Mesenchymal stem cell (in vitro differentiated cells and primary cell): ENCODE measurements at regions not wholly inside any gene's neighbourhood (a gene's known extent, or its start where the extent isn't known, plus 50 kb on each side); places are given as distances from the start of the nearest gene placed in this dataset.
A peak's percentile ranks its signal among the peaks of the same experiment; 100 is the strongest.

Source experiments
- DNase-seq: peaks from one replicate; pipeline ENCODE4 v3.0.0-alpha.2; 2013
- H2AFZ ChIP-seq: one replicate; pipeline ENCODE4 v1.6.1; 2013; ENCODE audit warnings: low read depth, mild to moderate bottlenecking, control low read depth, inconsistent platforms, low read length, moderate library complexity
- H2AK5ac ChIP-seq: 2 replicates; pipeline ENCODE4 v1.6.1; 2013; ENCODE audit warnings: low read length, moderate library complexity, mild to moderate bottlenecking, inconsistent platforms; ENCODE audit not compliant: severe bottlenecking
- H2BK120ac ChIP-seq: one replicate; pipeline ENCODE4 v1.6.1; 2013; ENCODE audit warnings: low read depth, mild to moderate bottlenecking, inconsistent platforms, low read length, moderate library complexity
- H2BK12ac ChIP-seq, 2 experiments: one replicate each; pipeline ENCODE4 v1.6.1; 2013; ENCODE audit warnings: inconsistent platforms in 2 of 2, low read length in 2 of 2, mild to moderate bottlenecking in 2 of 2, moderate library complexity in 2 of 2, control low read depth in 1 of 2
- H2BK15ac ChIP-seq: one replicate; pipeline ENCODE4 v1.6.1; 2013; ENCODE audit warnings: mild to moderate bottlenecking, low read depth, inconsistent platforms; ENCODE audit not compliant: poor library complexity, severe bottlenecking
- H2BK5ac ChIP-seq: 2 replicates; pipeline ENCODE4 v1.6.1; 2013; ENCODE audit warnings: low read depth, mild to moderate bottlenecking, low read length, control low read depth, inconsistent platforms; ENCODE audit not compliant: poor library complexity, severe bottlenecking
- H3K14ac ChIP-seq, 2 experiments: one replicate each; pipeline ENCODE4 v1.6.1; 2013; ENCODE audit warnings: inconsistent platforms in 2 of 2, low read length in 2 of 2, control low read depth in 1 of 2, mild to moderate bottlenecking in 1 of 2, moderate library complexity in 1 of 2
- H3K18ac ChIP-seq, 2 experiments: one replicate each; pipeline ENCODE4 v1.6.1; 2013; ENCODE audit warnings: inconsistent platforms in 2 of 2, low read length in 2 of 2, control low read depth in 1 of 2, low read depth in 1 of 2, mild to moderate bottlenecking in 1 of 2
- H3K23ac ChIP-seq, 2 experiments: one replicate each; pipeline ENCODE4 v1.6.1; 2013; ENCODE audit warnings: inconsistent platforms in 2 of 2, low read length in 2 of 2, mild to moderate bottlenecking in 2 of 2, moderate library complexity in 2 of 2, control low read depth in 1 of 2
- H3K27ac ChIP-seq: 2 replicates; pipeline ENCODE4 v1.5.1; 2013; ENCODE audit warnings: mild to moderate bottlenecking, moderate library complexity, low read length, control low read depth, inconsistent platforms; ENCODE audit not compliant: poor library complexity, severe bottlenecking
- H3K27me3 ChIP-seq, 2 experiments: 2 replicates each; pipeline versions ENCODE4 v1.6.1 to v1.7.0; 2013; ENCODE audit warnings: low read length in 2 of 2, mild to moderate bottlenecking in 2 of 2, moderate library complexity in 2 of 2, control low read depth in 1 of 2, inconsistent platforms in 1 of 2; ENCODE audit not compliant: control insufficient read depth in 1 of 2, insufficient read depth in 1 of 2
- H3K36me3 ChIP-seq, 2 experiments: 2 replicates each; pipeline versions ENCODE4 v1.6.1 to v1.7.0; 2013; ENCODE audit warnings: low read length in 2 of 2, control low read depth in 1 of 2, inconsistent platforms in 1 of 2, low read depth in 1 of 2, mild to moderate bottlenecking in 1 of 2; ENCODE audit not compliant: insufficient read depth in 2 of 2, control insufficient read depth in 1 of 2
- H3K4ac ChIP-seq, 2 experiments: one replicate each; pipeline ENCODE4 v1.6.1; 2013; ENCODE audit warnings: inconsistent platforms in 2 of 2, low read length in 2 of 2, mild to moderate bottlenecking in 2 of 2, moderate library complexity in 2 of 2, control low read depth in 1 of 2, low read depth in 1 of 2
- H3K4me1 ChIP-seq: 2 replicates; pipeline ENCODE4 v1.6.1; 2013; ENCODE audit warnings: low read depth, low read length, control low read depth; ENCODE audit not compliant: control insufficient read depth, insufficient read depth
- H3K4me2 ChIP-seq: 2 replicates; pipeline ENCODE4 v1.6.1; 2013; ENCODE audit warnings: low read length, mild to moderate bottlenecking, inconsistent platforms; ENCODE audit not compliant: poor library complexity, severe bottlenecking
- H3K4me3 ChIP-seq, 2 experiments: 2 replicates each; pipeline versions ENCODE4 v1.5.1 to v1.7.0; 2013; ENCODE audit warnings: low read length in 2 of 2, mild to moderate bottlenecking in 2 of 2, control low read depth in 1 of 2, low read depth in 1 of 2; ENCODE audit not compliant: insufficient read depth in 1 of 2
- H3K79me1 ChIP-seq: replicated peaks from 2 replicates; pipeline ENCODE4 v1.6.1; 2013; ENCODE audit warnings: mild to moderate bottlenecking, control low read depth, low read length, inconsistent platforms; ENCODE audit not compliant: poor library complexity, severe bottlenecking
- H3K9ac ChIP-seq: 2 replicates; pipeline ENCODE4 v1.7.0; 2013; ENCODE audit warnings: mild to moderate bottlenecking, low read length, moderate library complexity
- H3K9me3 ChIP-seq: 2 replicates; pipeline ENCODE4 v1.7.0; 2013; ENCODE audit warnings: mild to moderate bottlenecking, low read length; ENCODE audit not compliant: control insufficient read depth
- H4K8ac ChIP-seq: one replicate; pipeline ENCODE4 v1.6.1; 2013; ENCODE audit warnings: inconsistent platforms, mild to moderate bottlenecking, low read length, moderate library complexity
- H4K91ac ChIP-seq: one replicate; pipeline ENCODE4 v1.6.1; 2013; ENCODE audit warnings: mild to moderate bottlenecking, low read length, inconsistent platforms
- WGBS: methylation state at CpG from one replicate; pipeline ENCODE4 v1.1.7; 2013; ENCODE audit warnings: mixed read lengths; 5-methylcytosine and 5-hydroxymethylcytosine counted together

- Histone ChIP-seq H4K91ac (no peak overlapping the region), H3K4me1 (no peaks in the 10 kb centered on the region), H3K27ac (no peak overlapping the region), H3K27me3 (no peaks in the 10 kb centered on the region), H2AFZ (no peak overlapping the region), H2BK5ac (no peak overlapping the region), H3K4me3 (no peak overlapping the region), H2BK15ac (no peak overlapping the region), H2AK5ac (no peak overlapping the region), H2BK12ac (no peak overlapping the region), H3K4ac (no peak overlapping the region), H3K23ac (no peak overlapping the region), H3K4me2 (no peak overlapping the region), H3K79me1 (no peaks in the 10 kb centered on the region), H4K8ac (no peak overlapping the region), H2BK120ac (no peak overlapping the region), H3K14ac (no peak overlapping the region), H3K9me3 (peaks cover 21% of the 10 kb centered on the region), H3K36me3 (no peaks in the 10 kb centered on the region), H3K18ac (no peak overlapping the region), H3K9ac (no peak overlapping the region)
- no peak for DNase-seq
- no CpG with 5 or more reads among the region's 1 CpG for WGBS
Observed at GRCh38 chr6:80625405-80625804, 518.9 kb downstream of the BCKDHB start.

DNA sequence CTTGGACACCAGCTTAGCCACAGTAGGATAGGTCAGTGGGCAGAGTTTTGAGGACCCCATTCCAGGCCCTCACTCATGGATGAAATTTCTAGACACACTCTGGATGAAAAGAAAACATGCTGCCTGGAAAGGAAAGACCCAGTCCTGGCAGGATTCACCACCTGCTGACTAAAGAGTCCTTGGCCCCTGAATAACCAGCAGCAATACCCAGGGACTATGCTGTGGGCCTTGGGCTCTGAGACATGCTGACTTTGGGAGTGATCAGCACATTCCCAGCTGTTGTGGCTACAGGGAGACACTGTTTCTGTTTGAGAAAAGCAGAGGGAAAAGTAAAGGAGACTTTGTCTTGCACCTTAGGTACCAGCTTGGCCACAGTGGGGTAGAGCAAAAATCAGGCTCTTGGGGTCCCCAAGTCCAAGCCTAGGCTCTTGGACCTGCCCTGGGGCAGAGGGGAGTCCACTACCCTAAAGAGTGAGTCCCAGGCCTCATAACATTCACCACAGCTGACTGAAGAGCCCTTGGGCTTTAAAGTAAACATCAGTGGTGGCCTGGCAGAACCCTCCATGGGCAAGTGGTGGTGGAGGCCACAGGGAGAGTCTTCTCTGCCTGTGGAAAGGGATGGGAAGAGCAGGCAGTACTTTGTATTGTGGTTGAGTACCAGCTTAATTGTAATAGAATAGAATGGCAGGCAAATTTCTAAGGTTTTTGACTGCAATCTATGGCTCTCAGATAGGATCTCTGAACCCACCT lies 516.8 kb downstream of the BCKDHB start:
- no peak overlapping the region for H3K27ac ChIP-seq
- H2BK12ac ChIP-seq = peak overlapping the region; percentile 11 to 54
- H3K27me3 ChIP-seq = no peaks in the 10 kb centered on the region
- H3K4ac ChIP-seq = no peak overlapping the region
- no peaks in the 10 kb centered on the region for H3K79me1 ChIP-seq
- no peak overlapping the region for H3K23ac ChIP-seq
- peak overlapping the region in 1 of 2 experiments; percentile 9 for H3K18ac ChIP-seq
- H3K36me3 ChIP-seq = no peaks in the 10 kb centered on the region
- no peak overlapping the region for H3K4me2 ChIP-seq
- no peak overlapping the region for H4K8ac ChIP-seq
- DNase-seq = no peak
- no peak overlapping the region for H2BK15ac ChIP-seq
- H3K4me3 ChIP-seq = no peak overlapping the region
- no peak overlapping the region for H2AFZ ChIP-seq
- H4K91ac ChIP-seq = no peak overlapping the region
- peaks cover 20% of the 10 kb centered on the region for H3K9me3 ChIP-seq
- H3K4me1 ChIP-seq = no peaks in the 10 kb centered on the region
- no peak overlapping the region for H2BK120ac ChIP-seq
- no peak overlapping the region for H2BK5ac ChIP-seq
- no peak overlapping the region for H3K14ac ChIP-seq
- H2AK5ac ChIP-seq = no peak overlapping the region
- H3K9ac ChIP-seq = no peak overlapping the region

DNA sequence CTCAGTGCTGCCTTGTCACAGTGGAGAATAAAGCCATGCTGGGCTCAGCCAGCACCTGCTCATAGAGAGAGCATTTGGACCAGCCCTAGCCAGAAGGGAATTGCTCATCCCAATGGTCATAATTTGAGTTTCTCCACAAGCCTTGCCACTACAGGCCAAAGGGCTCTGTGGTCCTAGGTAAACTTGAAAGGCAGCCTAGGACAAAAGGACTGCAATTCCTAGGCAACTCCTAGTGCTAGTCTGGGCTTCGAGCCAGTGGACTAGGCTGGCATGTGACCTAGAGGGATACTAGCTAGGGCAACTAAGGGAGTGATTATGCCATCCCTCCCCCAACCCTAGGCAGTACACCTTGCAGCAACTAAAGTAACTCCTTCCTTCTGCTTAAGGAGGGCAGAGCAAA lies 516.2 kb downstream of the BCKDHB start:
- no CpG with 5 or more reads among the region's 1 CpG for WGBS
- no peak overlapping the region for H3K23ac ChIP-seq

GRCh38 chr6:80618953-80619352 lies 512.5 kb downstream of the BCKDHB start:
- no peak overlapping the region for H4K8ac ChIP-seq
- no peak overlapping the region for H3K4me2 ChIP-seq
- H3K23ac ChIP-seq = no peak overlapping the region
- H2BK120ac ChIP-seq = no peak overlapping the region
- H3K9ac ChIP-seq = no peak overlapping the region
- H3K14ac ChIP-seq = no peak overlapping the region
- no peak overlapping the region for H4K91ac ChIP-seq
- no peaks in the 10 kb centered on the region for H3K79me1 ChIP-seq
- no peak overlapping the region for H3K18ac ChIP-seq
- no peak overlapping the region for H2BK5ac ChIP-seq
- peaks cover 6% of the 10 kb centered on the region for H3K9me3 ChIP-seq
- H3K36me3 ChIP-seq = no peaks in the 10 kb centered on the region
- H2AK5ac ChIP-seq = no peak overlapping the region
- no peaks in the 10 kb centered on the region for H3K4me1 ChIP-seq
- H3K27me3 ChIP-seq = no peaks in the 10 kb centered on the region
- DNase-seq = peak; percentile 49
- H2BK15ac ChIP-seq = no peak overlapping the region
- H2AFZ ChIP-seq = no peak overlapping the region
- WGBS = 20% methylated on average over 1 of the region's 4 CpGs
- no peak overlapping the region for H2BK12ac ChIP-seq
- no peak overlapping the region for H3K4ac ChIP-seq
- no peak overlapping the region for H3K27ac ChIP-seq
- no peak overlapping the region for H3K4me3 ChIP-seq

More for the DNA sequence above, 516.2 kb downstream of the BCKDHB start:
- peaks cover 17% of the 10 kb centered on the region for H3K9me3 ChIP-seq
- H2BK15ac ChIP-seq = no peak overlapping the region
- H2BK5ac ChIP-seq = no peak overlapping the region
- no peak overlapping the region for H2BK120ac ChIP-seq
- no peak overlapping the region for H3K4ac ChIP-seq
- H3K79me1 ChIP-seq = no peaks in the 10 kb centered on the region
- DNase-seq = no peak
- no peak overlapping the region for H3K14ac ChIP-seq
- no peak overlapping the region for H3K9ac ChIP-seq
- H4K8ac ChIP-seq = no peak overlapping the region
- no peak overlapping the region for H3K4me2 ChIP-seq
- H3K4me3 ChIP-seq = no peak overlapping the region
- H3K4me1 ChIP-seq = no peaks in the 10 kb centered on the region
- peak overlapping the region in 1 of 2 experiments; percentile 66 for H2BK12ac ChIP-seq
- no peak overlapping the region for H2AK5ac ChIP-seq
- H2AFZ ChIP-seq = no peak overlapping the region
- H3K18ac ChIP-seq = peak overlapping the region in 1 of 2 experiments; percentile 11
- no peaks in the 10 kb centered on the region for H3K27me3 ChIP-seq
- no peak overlapping the region for H4K91ac ChIP-seq
- no peak overlapping the region for H3K27ac ChIP-seq
- H3K36me3 ChIP-seq = no peaks in the 10 kb centered on the region
